HepG2 (cell line): ENCODE measurements at regions not wholly inside any gene's neighbourhood (a gene's known extent, or its start where the extent isn't known, plus 50 kb on each side); places are given as distances from the start of the nearest gene placed in this dataset.

ENCODE experiments used
- ATAC-seq: fragments of 200-7000 bp; cut with Tn5 transposase; 3 replicates; pipeline ENCODE4 v1.9.1; 2020; ENCODE audit warnings: mild to moderate bottlenecking, moderate library complexity
- BruUV-seq: library from RNA; stranded (reverse); fragments of 400-500 nt; replicated peaks from 2 replicates; lab custom pipeline; 2021; lab: Mats Ljungman, UMichigan
- CTCF ChIA-PET: fragments of 300-600 bp; formaldehyde crosslinking; extraction: SDS; loops from one replicate; lab custom pipeline; 2021; ENCODE audit warnings: low total read pairs, inconsistent platforms, low intra/inter-chr PET ratio; lab: Yijun Ruan, JAX
- POLR2A ChIA-PET: fragments of 350-600 bp; sonication (Branson Sonifier 250); formaldehyde crosslinking; loops from one replicate; lab custom pipeline; 2020; ENCODE audit warnings: antibody characterized with exemption, inconsistent platforms; lab: Yijun Ruan, JAX
- DNase-seq: peaks from one replicate; pipeline ENCODE4 v3.0.0-alpha.2; 2015; ENCODE audit warnings: low spot score
- FAIRE-seq: peaks from 3 replicates; lab custom pipeline; 2011; peaks lifted over from hg19 to GRCh38; lab: Jason Lieb, UNC
- H2AFZ ChIP-seq: one replicate; pipeline ENCODE4 v1.6.1; 2011; ENCODE audit warnings: low read length, inconsistent platforms
- H3K27ac ChIP-seq: fragments of 300-600 bp; 3 replicates; pipeline ENCODE4 v1.8.0; 2011; ENCODE audit warnings: mixed run types, mild to moderate bottlenecking, mixed read lengths, low read length, inconsistent platforms; ENCODE audit not compliant: insufficient read depth; ENCODE audit errors: extremely low read length
- H3K27me3 ChIP-seq, 2 experiments: fragments of 200-600 bp in 1 of 2; 2 replicates in 1 of 2; 3 replicates in 1 of 2; pipeline versions ENCODE4 v1.6.0 to v1.8.0; 2011; ENCODE audit warnings: low read length in 2 of 2, mild to moderate bottlenecking in 2 of 2, moderate library complexity in 2 of 2, inconsistent platforms in 1 of 2; ENCODE audit not compliant: insufficient read depth in 2 of 2, control insufficient read depth in 1 of 2
- H3K36me3 ChIP-seq, 2 experiments: fragments of 200-600 bp in 1 of 2; replicated peaks in 1 of 2; 2 replicates in 1 of 2; 3 replicates in 1 of 2; pipeline versions ENCODE4 v1.5.1 to v1.8.0; 2011; ENCODE audit warnings: low read length in 2 of 2, inconsistent platforms in 1 of 2; ENCODE audit not compliant: insufficient read depth in 2 of 2, control insufficient read depth in 1 of 2
- H3K4me1 ChIP-seq: 2 replicates; pipeline ENCODE4 v1.5.1; 2012; ENCODE audit warnings: low read length, inconsistent platforms; ENCODE audit not compliant: insufficient read depth
- H3K4me2 ChIP-seq: 2 replicates; pipeline ENCODE4 v1.6.0; 2011; ENCODE audit warnings: low read depth, low read length, inconsistent platforms
- H3K4me3 ChIP-seq, 3 experiments: fragments of 200-600 bp in 1 of 3; sonication (generic), shearing (Covaris generic) in 1 of 3; replicated peaks in 1 of 3; 2 replicates each; pipeline ENCODE4 v1.5.1; 2011 to 2016; ENCODE audit warnings: low read length in 3 of 3, inconsistent platforms in 2 of 3, low read depth in 2 of 3, mild to moderate bottlenecking in 2 of 3, control low read depth in 1 of 3, mixed read lengths in 1 of 3; ENCODE audit not compliant: insufficient read depth in 1 of 3
- H3K79me2 ChIP-seq: one replicate; pipeline ENCODE4 v1.6.1; 2011; ENCODE audit warnings: low read length, inconsistent platforms; ENCODE audit not compliant: insufficient read depth
- H3K9ac ChIP-seq: 2 replicates; pipeline ENCODE4 v1.6.0; 2011; ENCODE audit warnings: mild to moderate bottlenecking, low read depth, low read length, inconsistent platforms; ENCODE audit not compliant: insufficient read depth
- H3K9me3 ChIP-seq: 2 replicates; pipeline ENCODE4 v1.5.1; 2012; ENCODE audit warnings: mild to moderate bottlenecking, low read length
- H4K20me1 ChIP-seq: 2 replicates; pipeline ENCODE4 v1.6.0; 2011; ENCODE audit warnings: inconsistent platforms, mild to moderate bottlenecking, low read length, moderate library complexity; ENCODE audit not compliant: insufficient read depth
- GABPB1 ChIP-seq: IDR thresholded peaks from 2 replicates; pipeline ENCODE4 v1.6.1; 2016; ENCODE audit warnings: mild to moderate bottlenecking, missing genetic modification reagents, moderate library complexity, missing compliant biosample characterization
- IKZF1 ChIP-seq: fragments of 450-650 bp; IDR thresholded peaks from 2 replicates; pipeline ENCODE4 v1.7.1; 2016
- NCOA2 ChIP-seq: sonication (generic); formaldehyde crosslinking; IDR thresholded peaks from 2 replicates; pipeline ENCODE4 v1.8.0; 2022; ENCODE audit warnings: inconsistent platforms
- RAD51 ChIP-seq: fragments of 450-650 bp; IDR thresholded peaks from 2 replicates; pipeline ENCODE4 v1.6.1; 2016; ENCODE audit warnings: borderline replicate concordance
- RBFOX2 ChIP-seq: fragments of 200-400 bp; formaldehyde crosslinking; IDR thresholded peaks from 2 replicates; pipeline ENCODE4 v1.6.1; 2017; ENCODE audit warnings: low read depth, mild to moderate bottlenecking, low read length
- SAFB2 ChIP-seq: sonication (generic); formaldehyde crosslinking; IDR thresholded peaks from 2 replicates; pipeline ENCODE4 v1.5.1; 2020; ENCODE audit warnings: missing genetic modification reagents, low read depth, mild to moderate bottlenecking, borderline replicate concordance
- ZNF350 ChIP-seq: sonication (generic); formaldehyde crosslinking; IDR thresholded peaks from 2 replicates; pipeline ENCODE4 v1.4.0; 2020; ENCODE audit warnings: mild to moderate bottlenecking, low read depth, missing genetic modification reagents, borderline replicate concordance
- ZNF598 ChIP-seq: sonication (generic); formaldehyde crosslinking; IDR thresholded peaks from 2 replicates; pipeline ENCODE4 v1.5.1; 2020; ENCODE audit warnings: mild to moderate bottlenecking, missing genetic modification reagents, borderline replicate concordance
- ZNF672 ChIP-seq: sonication (generic); formaldehyde crosslinking; IDR thresholded peaks from 2 replicates; pipeline ENCODE4 v1.8.1; 2022; ENCODE audit warnings: missing genetic modification reagents
- ZNF879 ChIP-seq: sonication (generic); formaldehyde crosslinking; IDR thresholded peaks from 2 replicates; pipeline ENCODE4 v1.8.1; 2023; ENCODE audit warnings: missing genetic modification reagents
- WGBS: methylation state at CpG from one replicate; pipeline ENCODE4 v1.1.6; 2017; ENCODE audit warnings: low lambda C conversion rate; 5-methylcytosine and 5-hydroxymethylcytosine counted together
- in situ Hi-C: cut with HindIII; loops from 2 replicates; pipeline ENCODE4 v1.10.0; 2017; ENCODE audit warnings: low pct_unique_long_range_greater_than_20kb; ENCODE audit not compliant: extremely low pct_ligation_motif_present
- intact Hi-C: fragments of 100-400 bp; cut with micrococcal nuclease; formaldehyde crosslinking; loops from one replicate; pipeline ENCODE4 v1.10.0; 2022; ENCODE audit not compliant: unreplicated experiment
- TF ChIP-seq, protein P1 (sequence below): sonication (generic); formaldehyde crosslinking; IDR thresholded peaks from 2 replicates; pipeline ENCODE4 v1.5.1; 2020; ENCODE audit warnings: missing genetic modification reagents, mild to moderate bottlenecking, borderline replicate concordance
- TF ChIP-seq, protein P2 (sequence below): sonication (generic); formaldehyde crosslinking; IDR thresholded peaks from 2 replicates; pipeline ENCODE4 v1.4.0; 2020; ENCODE audit warnings: missing genetic modification reagents, mild to moderate bottlenecking, borderline replicate concordance
- TF ChIP-seq, protein P3 (sequence below): sonication (generic); formaldehyde crosslinking; IDR thresholded peaks from 2 replicates; pipeline ENCODE4 v1.4.0; 2020; ENCODE audit warnings: missing genetic modification reagents
- TF ChIP-seq, protein P4 (sequence below): sonication (generic); formaldehyde crosslinking; IDR thresholded peaks from 2 replicates; pipeline ENCODE4 v1.4.0; 2020; ENCODE audit warnings: missing genetic modification reagents

DNA sequence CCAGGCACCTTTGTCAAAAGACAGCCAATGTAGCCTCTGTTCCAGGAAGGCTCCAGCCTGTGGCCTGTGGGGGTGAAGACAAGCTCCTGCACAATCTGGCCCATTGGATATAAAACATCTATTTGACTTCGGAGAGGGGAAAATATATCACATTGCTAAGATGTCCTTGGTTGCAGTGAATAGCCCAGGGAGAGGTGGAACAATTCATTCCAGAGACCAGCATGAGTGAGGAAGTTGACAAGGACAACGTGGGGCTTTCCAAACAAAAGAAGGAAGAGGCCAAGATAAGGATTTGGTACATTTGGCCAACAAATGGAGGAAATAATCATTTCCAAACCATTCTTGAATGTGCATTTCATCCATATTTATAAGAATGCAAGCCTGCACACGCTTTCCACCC is 187.0 kb downstream of the ETS2 start (continued):
- no peak for TF ChIP-seq ZNF598
- TF ChIP-seq ZNF879 (CRISPR knock-in tag), result no peak
- TF ChIP-seq, protein P1, sequence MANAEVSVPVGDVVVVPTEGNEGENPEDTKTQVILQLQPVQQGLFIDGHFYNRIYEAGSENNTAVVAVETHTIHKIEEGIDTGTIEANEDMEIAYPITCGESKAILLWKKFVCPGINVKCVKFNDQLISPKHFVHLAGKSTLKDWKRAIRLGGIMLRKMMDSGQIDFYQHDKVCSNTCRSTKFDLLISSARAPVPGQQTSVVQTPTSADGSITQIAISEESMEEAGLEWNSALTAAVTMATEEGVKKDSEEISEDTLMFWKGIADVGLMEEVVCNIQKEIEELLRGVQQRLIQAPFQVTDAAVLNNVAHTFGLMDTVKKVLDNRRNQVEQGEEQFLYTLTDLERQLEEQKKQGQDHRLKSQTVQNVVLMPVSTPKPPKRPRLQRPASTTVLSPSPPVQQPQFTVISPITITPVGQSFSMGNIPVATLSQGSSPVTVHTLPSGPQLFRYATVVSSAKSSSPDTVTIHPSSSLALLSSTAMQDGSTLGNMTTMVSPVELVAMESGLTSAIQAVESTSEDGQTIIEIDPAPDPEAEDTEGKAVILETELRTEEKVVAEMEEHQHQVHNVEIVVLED (CRISPR knock-in tag), result no peak
- TF ChIP-seq, all 625 proteins: peak for 5

DNA sequence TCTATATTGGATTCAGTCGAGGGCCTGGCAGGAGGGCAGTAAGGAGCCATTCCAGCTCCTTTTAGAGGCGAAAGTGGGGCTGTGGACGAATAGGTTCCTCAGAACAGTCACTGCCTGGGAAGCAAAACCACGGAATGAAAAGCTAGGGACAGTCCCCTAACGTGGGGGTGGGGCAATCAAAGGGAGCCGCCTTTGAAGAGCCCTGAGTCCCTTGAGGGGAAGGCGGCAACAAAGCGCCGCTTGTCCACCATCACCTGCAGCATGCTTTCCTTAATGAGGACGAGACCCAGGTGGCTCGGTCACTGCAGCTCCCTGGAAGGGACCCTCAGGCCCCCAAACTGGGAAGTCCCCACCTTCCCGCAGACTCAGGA is 184.7 kb downstream of the ETS2 start:
- BruUV-seq, result no TSS peak
- POLR2A ChIA-PET, result interaction anchor here (0.7 to 2.8 kb wide), 6 partner anchors 21 to 105 kb away, joined by 3 to 14 read pairs (median 5); no protein-coding TSS in a partner anchor
- no peaks in the 10 kb centered on the region for H3K36me3 ChIP-seq
- H3K4me3 ChIP-seq, result peak overlapping the region in 1 of 3 experiments; percentile 38; a peak in 1 of 6 replicates
- H3K27ac ChIP-seq, result peak overlapping the region; percentile 77
- H4K20me1 ChIP-seq, result no peaks in the 10 kb centered on the region
- DNase-seq (peak; percentile 61), FAIRE-seq (no peak), ATAC-seq (peak; percentile 15)
- peak overlapping the region; percentile 38; the same call in 1 of the 2 replicates for H3K9ac ChIP-seq
- peaks cover 100% of the 10 kb centered on the region for H3K4me1 ChIP-seq
- intact Hi-C loops (no loop called here), in situ Hi-C loops (no loop called here)
- CTCF ChIA-PET, result no interaction called here
- H3K79me2 ChIP-seq, result no peaks in the 10 kb centered on the region
- no peaks in the 10 kb centered on the region; a peak in 1 of 5 replicates for H3K27me3 ChIP-seq
- no peaks in the 10 kb centered on the region for H3K9me3 ChIP-seq
- no peak overlapping the region for H2AFZ ChIP-seq
- WGBS, result 59% methylated on average over 7 of the region's 12 CpGs
- H3K4me2 ChIP-seq, result peak overlapping the region; percentile 66
- no peak for TF ChIP-seq ZNF672 (CRISPR knock-in tag)
- TF ChIP-seq SAFB2 (CRISPR knock-in tag), result no peak
- peak; percentile 13; the same call in 1 of the 2 replicates for TF ChIP-seq NCOA2 (CRISPR knock-in tag)
- 0 out of 2 replicates have a peak, but pooled peaks have one; percentile 12 for TF ChIP-seq ZNF350 (CRISPR knock-in tag)
- TF ChIP-seq, protein P2, sequence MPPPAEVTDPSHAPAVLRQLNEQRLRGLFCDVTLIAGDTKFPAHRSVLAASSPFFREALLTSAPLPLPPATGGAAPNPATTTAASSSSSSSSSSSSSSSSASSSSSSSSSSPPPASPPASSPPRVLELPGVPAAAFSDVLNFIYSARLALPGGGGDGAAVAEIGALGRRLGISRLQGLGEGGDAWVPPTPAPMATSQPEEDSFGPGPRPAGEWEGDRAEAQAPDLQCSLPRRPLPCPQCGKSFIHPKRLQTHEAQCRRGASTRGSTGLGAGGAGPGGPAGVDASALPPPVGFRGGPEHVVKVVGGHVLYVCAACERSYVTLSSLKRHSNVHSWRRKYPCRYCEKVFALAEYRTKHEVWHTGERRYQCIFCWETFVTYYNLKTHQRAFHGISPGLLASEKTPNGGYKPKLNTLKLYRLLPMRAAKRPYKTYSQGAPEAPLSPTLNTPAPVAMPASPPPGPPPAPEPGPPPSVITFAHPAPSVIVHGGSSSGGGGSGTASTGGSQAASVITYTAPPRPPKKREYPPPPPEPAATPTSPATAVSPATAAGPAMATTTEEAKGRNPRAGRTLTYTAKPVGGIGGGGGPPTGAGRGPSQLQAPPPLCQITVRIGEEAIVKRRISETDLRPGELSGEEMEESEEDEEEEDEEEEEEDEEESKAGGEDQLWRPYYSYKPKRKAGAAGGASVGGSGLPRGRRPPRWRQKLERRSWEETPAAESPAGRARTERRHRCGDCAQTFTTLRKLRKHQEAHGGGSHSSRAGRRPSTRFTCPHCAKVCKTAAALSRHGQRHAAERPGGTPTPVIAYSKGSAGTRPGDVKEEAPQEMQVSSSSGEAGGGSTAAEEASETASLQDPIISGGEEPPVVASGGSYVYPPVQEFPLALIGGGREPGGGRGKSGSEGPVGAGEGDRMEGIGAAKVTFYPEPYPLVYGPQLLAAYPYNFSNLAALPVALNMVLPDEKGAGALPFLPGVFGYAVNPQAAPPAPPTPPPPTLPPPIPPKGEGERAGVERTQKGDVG (CRISPR knock-in tag), result 0 out of 2 replicates have a peak, but pooled peaks have one; percentile 19
- TF ChIP-seq, protein P3, sequence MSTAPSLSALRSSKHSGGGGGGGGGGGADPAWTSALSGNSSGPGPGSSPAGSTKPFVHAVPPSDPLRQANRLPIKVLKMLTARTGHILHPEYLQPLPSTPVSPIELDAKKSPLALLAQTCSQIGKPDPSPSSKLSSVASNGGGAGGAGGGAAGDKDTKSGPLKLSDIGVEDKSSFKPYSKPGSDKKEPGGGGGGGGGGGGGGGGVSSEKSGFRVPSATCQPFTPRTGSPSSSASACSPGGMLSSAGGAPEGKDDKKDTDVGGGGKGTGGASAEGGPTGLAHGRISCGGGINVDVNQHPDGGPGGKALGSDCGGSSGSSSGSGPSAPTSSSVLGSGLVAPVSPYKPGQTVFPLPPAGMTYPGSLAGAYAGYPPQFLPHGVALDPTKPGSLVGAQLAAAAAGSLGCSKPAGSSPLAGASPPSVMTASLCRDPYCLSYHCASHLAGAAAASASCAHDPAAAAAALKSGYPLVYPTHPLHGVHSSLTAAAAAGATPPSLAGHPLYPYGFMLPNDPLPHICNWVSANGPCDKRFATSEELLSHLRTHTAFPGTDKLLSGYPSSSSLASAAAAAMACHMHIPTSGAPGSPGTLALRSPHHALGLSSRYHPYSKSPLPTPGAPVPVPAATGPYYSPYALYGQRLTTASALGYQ (CRISPR knock-in tag), result 0 out of 2 replicates have a peak, but pooled peaks have one; percentile 35
- TF ChIP-seq GABPB1 (CRISPR knock-in tag), result peak; percentile 26; the same call in 1 of the 2 replicates
- TF ChIP-seq, protein P4, sequence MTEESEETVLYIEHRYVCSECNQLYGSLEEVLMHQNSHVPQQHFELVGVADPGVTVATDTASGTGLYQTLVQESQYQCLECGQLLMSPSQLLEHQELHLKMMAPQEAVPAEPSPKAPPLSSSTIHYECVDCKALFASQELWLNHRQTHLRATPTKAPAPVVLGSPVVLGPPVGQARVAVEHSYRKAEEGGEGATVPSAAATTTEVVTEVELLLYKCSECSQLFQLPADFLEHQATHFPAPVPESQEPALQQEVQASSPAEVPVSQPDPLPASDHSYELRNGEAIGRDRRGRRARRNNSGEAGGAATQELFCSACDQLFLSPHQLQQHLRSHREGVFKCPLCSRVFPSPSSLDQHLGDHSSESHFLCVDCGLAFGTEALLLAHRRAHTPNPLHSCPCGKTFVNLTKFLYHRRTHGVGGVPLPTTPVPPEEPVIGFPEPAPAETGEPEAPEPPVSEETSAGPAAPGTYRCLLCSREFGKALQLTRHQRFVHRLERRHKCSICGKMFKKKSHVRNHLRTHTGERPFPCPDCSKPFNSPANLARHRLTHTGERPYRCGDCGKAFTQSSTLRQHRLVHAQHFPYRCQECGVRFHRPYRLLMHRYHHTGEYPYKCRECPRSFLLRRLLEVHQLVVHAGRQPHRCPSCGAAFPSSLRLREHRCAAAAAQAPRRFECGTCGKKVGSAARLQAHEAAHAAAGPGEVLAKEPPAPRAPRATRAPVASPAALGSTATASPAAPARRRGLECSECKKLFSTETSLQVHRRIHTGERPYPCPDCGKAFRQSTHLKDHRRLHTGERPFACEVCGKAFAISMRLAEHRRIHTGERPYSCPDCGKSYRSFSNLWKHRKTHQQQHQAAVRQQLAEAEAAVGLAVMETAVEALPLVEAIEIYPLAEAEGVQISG, result no peak
- TF ChIP-seq RBFOX2, result peak; percentile 53; the same call in 1 of the 2 replicates
- TF ChIP-seq IKZF1, result no peak
- TF ChIP-seq RAD51, result no peak
